ENCODE measurements at regions not wholly inside any gene's neighbourhood (a gene's known extent, or its start where the extent isn't known, plus 50 kb on each side); places are given as distances from the start of the nearest gene placed in this dataset.

GRCh38 chr4:26145212-26145611 is 175.6 kb upstream of the RBPJ start:
- TF ChIP-seq CTCF (IDR thresholded peaks at IDR 0.05; ENCODE audit: insufficient read depth, low read length), result no peak
- no peak for DNase-seq (ENCODE audit: low read depth)
- H3K4me3 ChIP-seq (ENCODE audit: low read depth, low read length), result no peak overlapping the region

- no peak overlapping the region for H3K4me3 ChIP-seq (ENCODE audit: low read depth, low read length)
- no peak for TF ChIP-seq CTCF (IDR thresholded peaks at IDR 0.05; ENCODE audit: insufficient read depth, low read length)
Observed at GRCh38 chr4:26148927-26149326, 171.9 kb upstream of the RBPJ start.

GRCh38 chr4:26150948-26151347 is 169.9 kb upstream of the RBPJ start:
- DNase-seq (ENCODE audit: low read depth), result peak; percentile 60
- H3K4me3 ChIP-seq (ENCODE audit: low read depth, low read length), result no peak overlapping the region
- TF ChIP-seq CTCF (IDR thresholded peaks at IDR 0.05; ENCODE audit: insufficient read depth, low read length), result no peak

More at GRCh38 chr4:26148927-26149326, 171.9 kb upstream of the RBPJ start:
- no peak for DNase-seq (ENCODE audit: low read depth)

GRCh38 chr4:26151615-26152014 is 169.2 kb upstream of the RBPJ start:
- peak; percentile 86 for DNase-seq (ENCODE audit: low read depth)
- TF ChIP-seq CTCF (IDR thresholded peaks at IDR 0.05; ENCODE audit: insufficient read depth, low read length), result no peak
- H3K4me3 ChIP-seq (ENCODE audit: low read depth, low read length), result no peak overlapping the region

- TF ChIP-seq CTCF (IDR thresholded peaks at IDR 0.05; ENCODE audit: insufficient read depth, low read length), result no peak
- no peak for DNase-seq (ENCODE audit: low read depth)
- H3K4me3 ChIP-seq (ENCODE audit: low read depth, low read length), result no peak overlapping the region
Observed at GRCh38 chr4:26152056-26152455, 168.8 kb upstream of the RBPJ start.

GRCh38 chr4:26157541-26157940 is 163.3 kb upstream of the RBPJ start:
- H3K4me3 ChIP-seq (ENCODE audit: low read depth, low read length), result no peak overlapping the region
- no peak for TF ChIP-seq CTCF (IDR thresholded peaks at IDR 0.05; ENCODE audit: insufficient read depth, low read length)
- no peak for DNase-seq (ENCODE audit: low read depth)

GRCh38 chr4:26160591-26160990 is 160.2 kb upstream of the RBPJ start:
- DNase-seq (ENCODE audit: low read depth), result no peak
- H3K4me3 ChIP-seq (ENCODE audit: low read depth, low read length), result no peak overlapping the region
- TF ChIP-seq CTCF (IDR thresholded peaks at IDR 0.05; ENCODE audit: insufficient read depth, low read length), result no peak
